ENCODE measurements at regions not wholly inside any gene's neighbourhood (a gene's known extent, or its start where the extent isn't known, plus 50 kb on each side); places are given as distances from the start of the nearest gene placed in this dataset.

GRCh38 chr13:111517641-111518010, 197.2 kb downstream of the TEX29 start:
- DNase-seq (ENCODE audit: low spot score) = peak; percentile 49

DNA sequence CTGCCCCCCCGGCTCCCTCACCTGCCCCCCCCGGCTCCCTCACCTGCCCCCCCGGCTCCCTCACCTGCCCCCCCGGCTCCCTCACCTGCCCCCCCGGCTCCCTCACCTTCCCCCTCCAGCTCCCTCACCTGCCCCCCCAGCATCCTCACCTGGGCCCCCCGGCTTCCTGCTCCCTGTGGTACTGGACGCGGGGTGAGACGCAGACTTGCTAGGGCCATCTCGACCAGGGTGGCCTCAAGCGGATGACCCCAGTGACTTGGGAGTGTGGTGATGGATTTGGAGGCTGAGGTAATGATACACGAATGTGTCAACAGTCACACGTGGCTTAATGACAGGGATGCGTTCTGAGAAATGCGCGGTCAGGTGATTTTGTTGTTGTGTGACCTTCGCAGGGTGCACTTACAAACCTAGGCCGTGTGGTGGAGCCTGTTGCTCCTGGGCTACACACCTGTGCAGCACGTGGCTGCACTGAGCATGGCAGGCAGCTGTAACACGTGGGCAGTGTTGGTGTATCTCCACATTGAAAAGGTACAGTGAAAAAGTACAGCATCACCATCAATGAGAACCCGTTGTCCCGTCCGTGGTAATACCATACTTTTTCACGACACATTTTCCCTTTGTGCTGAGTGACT, 197.8 kb downstream of the TEX29 start:
- DNase-seq (ENCODE audit: low spot score) = no peak

- DNase-seq (ENCODE audit: low spot score) = no peak
Observed at GRCh38 chr13:111519041-111519440, 198.6 kb downstream of the TEX29 start.

DNA sequence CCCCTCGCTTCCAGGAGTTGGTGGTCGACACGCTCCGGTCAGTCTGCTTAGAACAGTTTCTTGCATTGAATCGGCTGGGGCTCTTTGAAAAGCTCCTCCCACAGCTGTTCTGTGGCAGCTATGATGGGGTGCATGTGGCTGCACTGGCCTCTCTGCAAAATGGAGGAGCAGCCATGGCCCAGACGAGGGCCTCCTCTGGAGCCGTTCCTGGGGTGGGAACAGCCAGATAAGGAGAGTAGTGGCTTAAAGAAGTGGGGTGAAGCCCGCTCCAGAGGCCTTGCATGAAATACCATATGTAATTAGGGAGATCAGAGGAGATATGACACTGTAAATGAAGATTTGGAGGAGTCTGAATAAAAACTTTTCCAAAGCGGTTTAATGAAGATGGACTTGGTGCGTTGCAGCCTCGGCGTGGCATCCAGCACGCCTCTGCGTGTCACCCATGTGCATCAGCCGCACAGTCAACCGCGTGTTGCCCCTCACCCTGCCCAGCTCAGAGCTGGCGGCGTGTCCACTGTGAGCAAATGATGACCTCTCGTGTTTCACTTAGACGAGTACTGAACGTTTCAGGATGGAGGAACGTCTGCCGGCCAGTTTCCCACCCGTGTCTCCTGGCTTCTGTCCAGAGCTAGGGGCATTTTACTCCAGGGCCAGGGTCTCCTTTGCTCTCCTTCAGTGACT, 199.2 kb downstream of the TEX29 start:
- DNase-seq (ENCODE audit: low spot score) = no peak

GRCh38 chr13:111521030-111521429, 200.6 kb downstream of the TEX29 start:
- DNase-seq (ENCODE audit: low spot score) = no peak

GRCh38 chr13:111521691-111522229, 201.3 kb downstream of the TEX29 start:
- DNase-seq (ENCODE audit: low spot score) = no peak

- DNase-seq (ENCODE audit: low spot score) = no peak
Observed at GRCh38 chr13:111525320-111526118, 205.1 kb downstream of the TEX29 start.

DNA sequence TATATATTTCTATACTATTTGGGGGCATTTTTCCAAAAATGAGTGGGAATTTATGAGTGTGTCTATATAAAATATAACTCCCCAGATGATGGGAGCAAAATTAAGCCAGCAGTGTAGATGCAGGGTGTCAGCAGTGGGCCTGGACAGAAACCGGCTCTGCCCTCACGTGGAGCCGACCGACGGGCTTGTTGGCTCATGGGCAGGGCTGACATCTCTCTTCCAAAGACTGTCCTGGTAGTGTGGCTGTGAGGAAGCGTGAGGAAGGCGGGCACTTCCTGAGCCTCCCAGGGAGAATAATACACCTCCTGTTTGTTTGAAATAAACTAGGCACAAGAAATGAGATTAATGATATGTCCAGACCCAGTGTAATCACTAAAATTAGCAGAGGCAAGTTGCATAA, 206.5 kb downstream of the TEX29 start:
- DNase-seq (ENCODE audit: low spot score) = no peak

DNA sequence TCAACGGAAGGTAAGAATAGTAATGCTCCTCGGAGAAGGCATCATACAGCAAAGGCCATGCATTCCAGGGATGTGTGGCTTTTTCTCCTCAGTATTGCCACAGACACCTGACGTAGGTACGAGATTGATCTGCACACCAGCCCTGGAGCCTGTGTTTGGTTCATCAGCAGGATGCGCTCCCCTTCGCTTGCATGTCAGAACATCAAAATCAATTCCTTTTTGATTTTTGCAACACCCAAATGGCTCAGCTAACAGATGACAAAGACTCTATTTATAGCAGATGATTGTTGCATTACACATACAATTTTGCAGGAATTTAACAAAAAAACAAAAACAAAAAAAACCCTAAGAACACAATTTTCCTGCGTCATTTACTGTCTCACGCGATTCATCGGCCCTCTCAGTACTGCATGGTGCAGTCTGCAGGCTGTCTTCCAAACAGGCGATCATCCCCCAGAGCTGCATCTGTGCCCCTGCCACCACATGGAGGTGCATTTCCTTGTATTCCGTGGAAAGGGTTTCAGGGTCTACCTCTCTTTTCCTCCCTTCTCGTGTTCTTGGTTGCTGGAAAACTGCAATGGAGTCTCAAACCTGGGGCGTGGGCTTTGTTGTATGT, 207.3 kb downstream of the TEX29 start:
- DNase-seq (ENCODE audit: low spot score) = no peak

GRCh38 chr13:111528513-111528912, 208.1 kb downstream of the TEX29 start:
- no peak for DNase-seq (ENCODE audit: low spot score)

- no peak for DNase-seq (ENCODE audit: low spot score)
Observed at GRCh38 chr13:111530137-111530870, 209.9 kb downstream of the TEX29 start.

- DNase-seq (ENCODE audit: low spot score) = peak; percentile 30
Observed at GRCh38 chr13:111531505-111531904, 211.1 kb downstream of the TEX29 start.

DNA sequence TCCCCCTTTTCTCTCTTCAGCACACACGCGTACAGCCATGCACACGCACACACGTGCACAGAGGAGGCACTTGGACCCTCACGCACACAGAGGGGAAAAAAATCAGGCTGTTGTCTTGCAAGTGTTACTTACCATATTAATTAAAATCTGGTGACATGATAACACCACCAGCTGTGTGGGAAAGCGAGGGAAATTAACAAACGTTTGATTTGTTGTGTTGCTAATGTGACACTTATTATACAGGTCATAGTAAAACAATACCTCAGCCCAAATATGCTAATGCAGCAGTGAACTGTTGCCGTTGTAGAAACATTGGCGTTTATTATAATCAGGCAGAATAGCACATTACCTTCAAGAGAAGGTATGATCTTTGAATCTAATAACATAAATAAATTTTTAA, 211.7 kb downstream of the TEX29 start:
- DNase-seq (ENCODE audit: low spot score) = no peak

DNA sequence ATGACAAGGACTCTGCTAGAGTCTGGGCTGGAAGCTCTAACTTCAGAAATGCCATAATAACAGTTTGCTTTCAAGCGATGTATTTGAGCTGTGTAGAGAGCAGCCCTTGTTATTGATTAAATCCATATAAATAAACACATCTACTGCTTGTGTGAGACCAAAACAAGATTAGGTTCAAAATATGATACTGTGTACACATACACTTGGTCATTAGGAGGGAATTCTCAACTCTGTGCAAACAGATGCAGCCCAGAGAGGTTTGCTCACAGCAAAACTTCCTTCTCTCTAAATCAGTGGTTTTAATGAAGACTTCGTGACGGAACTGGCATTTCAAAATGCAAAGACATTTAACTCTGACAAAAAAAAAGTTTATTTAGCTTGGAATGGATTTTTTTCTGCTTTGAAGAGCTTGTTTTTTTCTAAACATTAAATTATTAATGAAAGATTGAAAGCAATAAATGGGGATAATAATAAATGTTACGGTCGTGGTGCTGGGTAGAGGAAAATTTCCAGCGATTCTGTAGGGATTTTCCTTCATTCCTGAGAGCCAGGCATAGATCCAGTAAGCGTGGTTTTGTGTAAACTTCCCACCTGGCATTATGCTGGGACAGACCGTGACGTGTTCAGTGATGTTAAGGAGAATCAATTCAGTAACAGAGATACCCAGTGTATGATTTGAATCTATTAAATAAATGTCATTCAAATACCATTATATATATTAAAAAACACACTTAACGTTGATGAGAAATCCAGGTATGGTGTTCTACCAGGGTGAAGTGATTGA, 213.7 kb downstream of the TEX29 start:
- DNase-seq (ENCODE audit: low spot score) = no peak

GRCh38 chr13:111534751-111535522, 214.5 kb downstream of the TEX29 start:
- no peak for DNase-seq (ENCODE audit: low spot score)

DNA sequence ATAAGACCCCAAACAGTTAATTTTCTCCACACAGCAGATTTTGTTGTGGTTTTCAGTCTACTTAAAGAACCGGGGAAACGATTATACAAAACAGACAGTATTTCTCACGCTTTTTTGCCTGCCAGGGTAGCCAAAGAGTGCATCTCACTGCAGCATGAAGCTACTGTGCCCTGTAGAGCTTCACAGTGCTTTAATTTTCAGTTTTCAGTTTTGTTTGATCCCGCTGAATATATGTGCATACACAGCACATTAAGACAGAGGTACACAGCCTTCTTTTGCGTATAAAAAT, 215.0 kb downstream of the TEX29 start:
- no peak for DNase-seq (ENCODE audit: low spot score)

DNA sequence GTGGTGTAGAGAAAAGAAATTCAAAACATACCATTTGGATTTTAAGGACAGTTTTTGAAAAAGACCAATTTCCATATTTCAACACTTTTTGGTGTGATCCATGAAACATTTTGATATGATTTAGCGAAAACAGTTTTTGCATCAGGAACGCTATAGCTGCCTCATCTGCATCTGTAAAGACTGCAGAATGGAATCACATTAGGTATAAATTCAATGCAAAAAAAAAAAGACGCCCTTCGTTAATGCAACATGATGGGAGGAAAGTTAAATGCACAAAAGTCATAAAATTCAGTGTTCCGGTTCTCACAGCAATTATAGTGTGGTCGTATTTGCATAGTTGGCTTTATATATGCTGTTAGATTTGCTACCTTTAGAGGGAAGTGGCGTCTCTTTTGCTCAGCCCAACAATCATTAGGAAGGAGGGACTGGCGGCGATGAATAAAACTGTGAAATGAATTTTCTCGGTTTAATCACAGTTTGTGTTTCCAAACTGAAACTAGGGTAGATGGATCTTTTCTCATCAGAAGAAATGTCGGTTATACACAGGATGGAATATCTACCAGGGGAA, 215.7 kb downstream of the TEX29 start:
- DNase-seq (ENCODE audit: low spot score) = no peak

DNA sequence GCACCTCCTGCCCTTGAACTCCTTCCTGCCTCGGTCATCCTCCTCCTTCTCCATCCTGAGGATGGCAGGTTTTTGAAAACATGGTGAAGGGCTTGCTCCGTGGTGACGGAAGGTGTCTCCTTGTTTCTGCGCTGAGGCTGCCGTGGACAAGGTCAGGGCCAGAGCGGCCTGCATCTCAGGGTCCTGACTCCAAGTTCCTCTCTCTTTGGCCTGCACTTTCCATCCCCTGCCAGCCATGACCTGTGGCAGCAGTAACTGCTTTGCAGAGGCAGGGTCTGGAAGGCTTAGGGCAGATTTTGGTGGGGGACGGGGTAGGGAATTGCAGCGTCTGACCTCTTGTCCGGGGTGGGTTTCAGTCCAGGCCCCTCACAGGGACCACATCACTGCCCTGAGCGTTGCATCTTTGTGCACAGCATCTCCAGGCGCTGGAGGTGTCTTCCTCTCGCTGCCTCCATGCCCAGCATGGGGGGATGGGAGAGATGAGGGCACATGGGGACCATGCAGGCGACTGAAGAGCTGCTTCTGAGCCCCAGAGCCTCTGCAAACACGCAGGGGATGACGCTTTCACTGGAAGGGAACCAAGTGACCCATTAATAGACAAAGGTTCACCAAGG, 216.8 kb downstream of the TEX29 start:
- no peak for DNase-seq (ENCODE audit: low spot score)

DNA sequence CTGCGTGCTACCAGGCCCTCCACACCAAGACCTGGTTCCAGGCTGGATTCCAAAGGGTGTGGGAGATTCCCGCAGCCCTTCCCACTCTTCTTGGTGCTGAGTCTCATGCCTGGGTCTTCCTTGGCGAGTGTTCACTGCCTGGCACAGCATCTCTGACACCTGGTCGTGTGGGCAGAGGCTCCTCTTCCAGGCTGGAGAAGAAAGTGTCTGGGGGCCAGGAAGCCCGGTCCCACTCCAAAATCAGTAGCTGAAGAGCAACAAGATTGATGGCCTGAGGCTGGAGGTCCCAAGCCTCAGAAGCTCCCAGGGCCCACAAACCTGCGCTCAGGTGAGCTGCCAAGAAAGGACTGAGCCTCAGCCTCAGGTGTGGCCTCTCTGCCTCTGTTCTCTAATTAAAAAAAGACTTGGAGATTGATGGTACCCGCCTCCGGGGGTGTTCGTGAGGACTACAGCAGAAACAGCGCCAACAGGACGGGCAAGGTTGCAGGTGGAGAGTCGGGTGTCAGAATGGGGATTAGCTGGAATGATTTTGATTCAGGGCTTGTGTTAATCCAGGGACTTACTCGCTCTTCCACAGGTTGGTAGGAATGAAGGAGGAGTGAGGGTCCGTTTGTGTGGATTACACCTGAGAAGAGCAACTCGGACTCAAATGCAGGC, 217.5 kb downstream of the TEX29 start:
- DNase-seq (ENCODE audit: low spot score) = no peak
